Left kidney (tissue), 1 donor: ENCODE measurements at regions not wholly inside any gene's neighbourhood (a gene's known extent, or its start where the extent isn't known, plus 50 kb on each side); places are given as distances from the start of the nearest gene placed in this dataset.
"Not testable (repeated sequence)": the region's sequence is repeated elsewhere in the genome, so short reads cannot be mapped to it uniquely, and the experiment has no call there.

ENCODE experiments used
- DNase-seq: peaks from one replicate; pipeline ENCODE4 v3.0.0-alpha.2; 2013

DNA sequence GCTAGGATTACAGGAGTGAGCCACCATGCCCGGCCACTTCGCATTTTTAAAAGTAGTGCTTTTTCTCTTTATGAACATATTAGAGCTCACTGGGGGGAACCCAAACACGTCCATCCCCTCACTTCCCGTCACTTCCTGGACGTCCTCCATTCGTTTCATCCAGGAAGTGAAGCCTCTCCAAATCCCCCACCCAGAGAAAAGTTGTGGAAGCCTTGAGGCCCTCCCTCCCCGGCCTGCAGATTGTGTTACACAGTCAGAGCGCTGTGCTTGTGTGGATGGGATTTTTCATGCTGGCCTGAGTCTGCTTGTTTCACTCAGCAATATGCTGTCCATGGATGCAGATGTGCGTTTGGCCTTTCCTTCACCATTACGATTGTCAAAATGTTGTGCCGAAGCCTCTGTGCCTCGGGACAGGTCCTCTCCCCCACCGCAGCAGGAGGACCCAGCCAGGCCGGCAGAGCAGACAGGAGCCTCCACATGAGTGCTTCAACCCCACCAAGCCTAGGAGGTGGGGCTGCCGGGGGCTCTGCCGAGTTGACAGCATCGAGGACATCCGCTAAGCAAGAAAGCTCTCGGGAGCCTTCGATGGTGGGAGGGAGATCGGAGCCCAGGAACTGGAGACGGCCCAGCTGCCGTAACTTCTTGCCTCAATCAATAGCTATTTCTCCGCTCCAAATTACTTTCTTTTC is 121.6 kb upstream of the PPP1R26 start:
- no peak for DNase-seq

DNA sequence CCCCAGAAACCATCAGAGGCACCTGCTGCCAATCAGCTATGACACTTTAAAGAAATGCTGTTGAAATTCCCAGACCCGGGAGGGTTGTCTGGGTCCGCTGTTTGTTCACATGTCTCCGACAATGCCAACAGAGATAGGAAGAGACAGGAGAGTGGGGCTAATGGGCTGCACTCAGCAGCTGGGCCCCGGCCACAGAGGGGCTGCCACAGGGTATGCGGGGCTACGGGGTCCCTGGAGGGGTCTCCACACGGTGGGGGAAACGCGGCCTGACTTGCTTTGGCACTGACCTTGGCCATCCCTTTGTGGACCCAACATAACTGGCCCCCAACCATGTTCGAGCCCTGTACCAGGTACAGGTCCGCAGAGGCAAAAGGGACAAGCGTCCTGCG is 121.0 kb upstream of the PPP1R26 start:
- DNase-seq = no peak

DNA sequence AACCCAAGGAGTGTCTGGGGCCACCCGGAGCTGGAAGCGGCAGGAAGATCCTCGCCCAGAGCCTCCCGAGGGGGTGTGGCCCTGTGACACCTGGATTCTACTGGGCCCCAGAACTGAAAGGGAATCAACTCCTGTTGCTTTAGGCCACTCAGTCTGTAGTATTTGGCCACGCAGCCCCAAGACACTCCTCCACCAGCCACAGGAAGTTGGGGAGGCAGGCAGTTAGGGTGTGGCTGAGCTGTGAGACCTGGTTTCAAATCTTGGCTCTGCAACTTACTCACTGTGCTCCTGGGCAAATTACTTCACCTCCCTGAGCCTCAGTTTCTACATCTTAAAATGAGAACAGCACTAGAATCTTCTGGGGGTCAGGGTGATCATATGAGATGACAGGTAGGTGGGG is 119.8 kb upstream of the PPP1R26 start:
- DNase-seq = no peak

DNA sequence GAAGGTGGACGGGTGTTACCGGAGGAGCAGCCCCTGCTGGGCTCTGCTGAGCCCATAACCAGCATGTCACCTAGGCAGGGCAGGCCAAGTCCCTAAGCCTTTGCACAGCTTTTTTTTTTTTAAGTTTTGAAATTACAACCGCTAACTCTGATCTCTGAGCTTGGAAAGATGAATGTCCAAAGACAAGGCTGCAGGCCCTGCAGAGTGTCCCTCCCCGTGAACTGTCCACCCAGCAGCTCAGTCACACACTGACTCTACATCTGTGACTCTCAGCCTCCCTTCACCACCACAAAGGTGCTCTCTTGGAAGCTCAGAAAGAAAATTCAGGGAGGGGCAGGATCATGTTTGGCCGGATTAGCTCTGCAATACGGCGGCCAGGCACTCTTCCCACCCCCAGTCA is 119.0 kb upstream of the PPP1R26 start:
- DNase-seq = no peak

DNA sequence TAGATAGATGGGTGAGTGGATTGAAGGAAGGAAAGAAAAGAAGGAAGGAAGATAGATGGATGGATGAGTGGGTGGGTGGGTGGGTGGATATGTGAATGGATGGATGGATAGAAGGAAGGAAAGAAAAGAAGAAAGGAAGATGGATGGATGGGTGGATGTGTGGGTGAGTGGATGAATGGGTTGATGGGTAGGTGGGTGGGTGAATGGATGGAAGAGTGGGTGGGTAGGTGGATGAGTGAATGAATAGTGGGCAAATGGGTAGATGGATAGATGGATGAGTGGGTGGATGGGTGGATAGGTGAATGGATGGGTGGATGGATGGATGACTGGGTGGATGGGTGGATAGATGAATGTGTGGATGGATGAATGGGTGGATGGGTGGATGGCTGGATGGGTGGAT is 117.9 kb upstream of the PPP1R26 start:
- DNase-seq = not testable (repeated sequence)

DNA sequence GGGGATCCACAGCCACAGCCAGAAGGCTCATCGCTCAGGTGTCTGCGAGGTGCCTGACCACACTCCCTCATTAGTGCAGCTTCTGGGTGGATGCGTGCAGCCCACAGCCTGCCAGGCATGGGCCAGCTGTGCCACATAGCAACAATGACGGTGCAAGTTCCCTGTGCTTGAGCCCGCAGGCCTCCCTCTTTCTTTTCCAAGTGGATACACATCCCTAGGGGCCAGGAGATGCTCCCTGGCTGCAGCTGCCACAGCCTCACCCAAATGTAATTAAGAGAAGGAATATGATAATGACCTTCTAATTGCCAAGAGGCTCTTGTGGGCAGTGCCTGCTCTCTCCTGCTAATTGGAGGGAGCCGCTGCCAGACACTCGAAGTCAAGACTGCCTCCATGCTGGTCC is 116.0 kb upstream of the PPP1R26 start:
- DNase-seq = no peak

DNA sequence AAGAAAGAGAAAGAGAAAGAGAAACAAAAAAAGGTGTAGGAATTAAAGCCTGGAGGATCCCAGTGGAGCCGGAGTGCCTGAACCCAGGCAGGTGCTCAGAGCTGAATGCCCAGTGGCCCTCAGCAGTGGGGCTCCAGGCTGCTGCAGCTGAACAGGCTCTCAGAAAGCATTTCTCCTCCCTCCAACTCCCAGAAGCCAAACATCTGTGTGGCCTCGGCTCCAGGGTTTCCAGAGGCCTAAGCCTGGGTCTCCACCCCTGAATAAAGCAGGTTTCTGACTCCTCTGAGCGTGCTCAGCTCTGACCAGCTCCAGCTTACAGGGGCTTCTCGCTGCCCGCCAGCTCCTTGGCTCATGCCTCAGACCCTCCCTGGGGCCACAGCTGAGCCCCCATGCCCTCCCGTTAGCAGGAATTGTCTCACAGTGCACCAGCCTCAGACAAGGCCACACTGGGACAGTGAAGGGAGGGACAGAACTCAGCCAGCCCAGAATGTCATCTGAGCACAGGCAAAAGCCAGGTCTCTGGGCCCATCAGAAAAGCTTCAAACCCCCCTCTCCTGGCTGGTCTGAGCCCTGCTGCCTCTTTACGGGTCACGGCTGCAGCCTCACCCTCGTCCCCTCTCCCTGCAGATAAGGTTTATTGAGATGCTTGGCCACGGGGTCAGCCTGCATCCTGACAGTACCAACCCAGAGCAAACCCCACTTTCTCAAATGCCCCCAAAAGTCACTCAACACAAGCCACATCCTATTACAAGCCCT is 114.4 kb upstream of the PPP1R26 start:
- no peak for DNase-seq

DNA sequence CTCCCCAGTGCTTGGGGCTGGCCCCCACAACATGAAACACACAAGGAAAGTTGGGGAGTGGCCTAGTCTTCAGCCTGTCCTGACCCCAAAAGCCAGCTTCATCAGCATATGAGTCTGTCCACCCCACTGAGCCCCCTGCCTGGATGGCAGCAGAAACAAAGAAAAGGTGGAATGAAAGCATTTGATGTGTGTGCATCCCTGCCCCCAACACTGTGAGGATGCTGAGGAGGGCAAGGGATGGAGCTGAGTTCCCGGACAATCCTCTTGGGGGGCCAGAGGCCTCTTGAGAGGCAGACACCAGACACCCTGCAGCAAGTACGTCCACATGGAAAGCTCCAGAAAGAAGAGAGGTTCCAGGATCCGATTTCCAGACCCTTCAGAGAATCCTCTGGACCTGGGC is 113.5 kb upstream of the PPP1R26 start:
- DNase-seq = no peak

DNA sequence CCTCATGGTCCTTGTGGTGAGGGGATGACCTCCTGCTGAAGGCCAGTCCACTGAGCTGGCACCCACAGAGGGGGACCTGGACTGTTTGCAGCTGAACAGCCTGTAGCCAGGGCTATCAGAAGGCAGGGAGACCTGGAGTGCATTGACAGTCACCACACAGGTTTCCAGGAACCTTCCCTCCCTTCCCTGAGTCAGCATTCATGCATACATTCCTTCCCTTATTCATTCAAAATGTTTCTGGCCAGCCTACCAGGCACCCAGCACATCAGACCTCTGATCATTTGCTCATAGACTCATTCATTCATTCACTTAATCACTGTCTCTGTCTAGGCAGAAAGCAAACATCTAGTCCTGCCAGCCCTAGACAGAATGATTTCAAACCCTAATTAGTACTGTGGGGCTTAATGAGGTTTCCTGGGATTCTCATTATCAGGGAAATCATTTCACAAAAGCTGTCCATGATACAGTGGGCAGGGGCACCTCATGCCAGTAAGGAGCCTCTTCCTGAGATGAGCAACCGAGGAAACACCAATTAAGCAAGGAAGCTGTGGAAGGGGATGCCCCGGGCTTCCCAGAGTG is 110.1 kb upstream of the PPP1R26 start:
- DNase-seq = no peak

DNA sequence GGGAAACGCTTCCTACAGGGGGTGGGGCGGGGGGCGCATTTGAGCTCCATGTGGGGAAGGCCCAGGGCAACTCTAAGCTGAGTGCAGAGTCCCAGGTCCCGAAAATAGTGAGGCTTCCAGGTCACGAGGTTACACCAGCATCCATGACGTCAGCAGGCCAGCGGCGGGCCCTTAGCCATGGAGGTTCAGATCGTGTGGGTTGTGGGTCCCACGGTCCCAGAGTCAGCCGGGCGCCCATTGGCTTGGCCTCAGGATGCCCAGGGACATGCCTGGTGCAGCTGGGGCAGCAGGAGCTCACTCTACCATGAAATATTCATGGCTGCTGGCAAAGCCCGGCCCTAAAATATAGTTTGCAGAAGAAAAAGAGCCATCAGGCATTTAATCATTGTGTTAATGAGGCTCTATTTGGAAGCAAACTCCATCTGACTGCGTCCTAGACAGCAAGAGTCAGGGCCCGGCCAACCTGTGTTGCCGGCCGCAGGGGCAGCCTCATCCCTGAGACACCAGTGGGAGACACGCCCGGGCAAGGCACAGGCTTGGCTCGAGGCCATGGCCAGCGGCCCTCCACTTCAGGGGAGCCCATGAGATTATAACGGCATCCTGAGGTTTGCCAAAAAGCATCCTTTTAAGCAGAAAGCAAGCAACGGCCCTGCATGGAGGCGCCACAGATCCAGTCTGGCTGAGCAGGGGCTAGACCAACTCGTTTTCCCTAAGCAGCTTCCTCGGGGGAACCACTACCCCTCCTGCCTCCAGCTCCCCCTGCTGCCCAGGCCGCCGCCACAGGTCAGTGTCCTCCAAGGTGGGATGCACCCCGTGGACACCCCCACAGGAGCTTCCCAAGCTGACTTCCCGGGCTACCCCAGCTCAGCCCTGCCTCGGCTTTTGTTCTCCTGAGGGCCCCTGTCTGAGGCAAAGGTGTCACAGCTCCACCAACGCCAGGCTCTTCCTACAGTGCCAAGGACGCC is 108.9 kb upstream of the PPP1R26 start:
- no peak for DNase-seq

DNA sequence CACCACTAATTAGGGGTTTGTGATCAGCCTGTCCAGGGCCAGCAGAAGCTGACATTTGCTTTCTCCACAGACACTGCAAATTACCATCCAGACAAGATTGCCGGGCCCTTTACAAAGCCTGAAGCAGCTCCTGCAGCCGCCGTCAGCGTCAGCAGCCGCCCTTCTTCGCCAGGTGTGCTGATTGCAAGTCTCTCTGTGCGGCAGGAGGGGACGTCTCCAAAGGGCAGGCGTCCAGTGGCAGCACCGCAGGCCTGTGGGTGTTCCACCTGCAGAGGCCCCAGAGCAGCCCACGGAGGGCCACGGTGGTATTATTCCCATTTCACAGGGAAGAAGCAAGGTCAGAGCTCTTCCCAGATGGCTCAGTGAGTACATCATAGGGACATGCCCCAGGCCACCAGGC is 108.0 kb upstream of the PPP1R26 start:
- DNase-seq = no peak

DNA sequence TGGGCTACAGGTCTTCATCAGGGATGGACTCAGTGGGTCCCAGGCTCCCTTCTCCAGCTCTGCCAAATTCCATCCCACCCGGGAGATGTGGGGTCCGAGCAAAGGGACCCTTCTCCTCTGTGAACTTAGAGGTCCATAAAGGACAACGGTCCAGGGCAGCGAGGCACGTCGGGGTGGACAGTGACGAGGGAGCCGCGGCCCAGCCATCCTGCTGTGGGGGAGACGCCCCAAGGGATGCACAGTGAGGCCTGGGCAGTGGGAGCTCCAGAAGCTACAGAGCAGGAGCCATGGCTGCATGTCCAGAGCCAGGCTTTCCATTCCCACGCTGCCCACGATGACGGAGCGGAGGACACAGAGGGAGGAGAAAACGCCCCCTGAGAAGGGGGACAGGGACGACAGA is 107.5 kb upstream of the PPP1R26 start:
- no peak for DNase-seq

DNA sequence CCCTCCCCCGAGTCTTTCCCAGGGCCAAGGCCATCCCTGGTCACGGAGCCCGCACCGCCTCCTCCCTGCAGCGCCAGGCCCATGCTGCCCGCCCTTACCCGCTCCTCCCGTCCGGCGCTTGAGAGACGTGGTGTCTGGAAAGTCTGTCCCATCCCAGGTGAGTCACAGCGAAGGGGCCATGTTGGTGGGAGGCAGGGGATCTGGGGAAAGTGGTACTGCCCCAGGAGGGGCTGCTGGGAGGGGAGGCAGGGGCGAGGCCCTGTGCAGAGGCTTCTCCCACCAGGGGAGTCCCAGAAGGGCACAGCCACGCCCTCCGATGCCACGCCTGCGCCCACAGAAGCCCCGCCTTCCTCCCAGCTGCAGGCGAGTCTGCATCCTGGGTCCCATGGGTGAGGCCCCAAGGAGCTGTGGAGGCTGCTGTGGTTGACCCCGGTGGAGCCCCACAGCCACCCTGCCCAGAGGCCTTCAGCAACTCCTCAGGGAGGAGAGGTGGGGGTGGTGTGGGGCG is 107.0 kb upstream of the PPP1R26 start:
- DNase-seq = no peak

DNA sequence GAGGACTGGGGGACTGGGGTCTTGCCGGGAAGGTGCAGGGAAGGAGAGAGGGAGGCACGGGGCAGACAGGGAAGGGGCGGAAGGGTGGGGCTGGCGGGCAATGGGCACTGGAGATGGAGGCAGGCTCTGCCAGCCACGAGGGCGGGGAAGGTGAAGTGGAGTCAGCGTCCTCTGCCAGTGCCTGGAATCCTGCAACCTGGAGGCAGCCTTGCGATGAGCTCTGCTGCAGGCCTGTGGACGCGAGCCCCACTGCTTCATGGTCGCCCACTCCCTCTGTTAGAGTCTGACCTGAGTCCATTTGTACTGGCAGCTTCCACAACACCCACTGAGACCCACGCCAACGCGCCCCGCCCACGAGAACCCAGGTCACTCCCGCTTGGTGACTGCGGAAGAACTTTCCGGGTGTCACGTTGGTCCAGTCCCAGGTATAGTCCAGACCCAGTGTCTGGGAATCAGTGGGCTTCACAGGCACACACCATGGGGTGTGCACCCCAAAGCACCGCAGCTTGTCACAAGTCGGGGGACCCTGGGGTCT is 106.4 kb upstream of the PPP1R26 start:
- no peak for DNase-seq

DNA sequence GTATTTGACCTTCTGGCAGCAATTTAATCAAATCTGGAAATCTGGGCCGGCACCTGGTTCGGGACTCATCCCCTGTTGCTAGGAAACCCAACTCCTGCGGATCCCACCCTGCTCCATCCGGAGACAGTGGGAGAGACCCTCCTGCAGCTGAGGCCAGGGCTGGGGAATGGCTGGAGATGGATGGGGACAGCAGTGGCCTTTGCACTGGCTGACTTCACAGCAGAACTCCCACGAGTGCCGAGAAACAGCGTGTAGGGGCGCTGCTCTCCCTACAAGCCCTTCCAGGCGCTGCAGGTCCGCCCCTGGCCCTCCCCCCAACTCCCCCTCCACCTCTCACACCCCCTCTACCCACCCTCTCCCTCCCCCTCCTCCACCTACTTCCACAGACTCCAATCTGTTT is 105.8 kb upstream of the PPP1R26 start:
- DNase-seq = no peak

DNA sequence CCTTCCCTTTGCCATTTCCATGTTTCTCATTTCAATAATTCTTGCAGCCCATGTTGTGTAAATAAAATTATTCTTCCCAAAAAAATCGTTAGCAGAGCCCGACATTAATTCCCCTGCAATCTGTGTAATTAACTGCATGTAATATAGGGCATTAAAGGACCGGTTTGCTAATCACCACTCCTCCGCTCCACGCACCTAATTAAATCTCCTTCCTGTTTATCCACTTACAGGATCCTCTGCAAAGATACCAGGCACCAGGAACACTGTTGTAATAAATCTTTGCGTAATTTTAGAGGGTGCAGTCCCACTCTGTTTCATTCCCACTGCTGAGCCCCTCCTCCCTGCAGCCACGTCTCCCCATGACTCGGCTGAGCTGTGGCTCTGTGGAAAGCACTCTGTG is 105.0 kb upstream of the PPP1R26 start:
- DNase-seq = no peak

DNA sequence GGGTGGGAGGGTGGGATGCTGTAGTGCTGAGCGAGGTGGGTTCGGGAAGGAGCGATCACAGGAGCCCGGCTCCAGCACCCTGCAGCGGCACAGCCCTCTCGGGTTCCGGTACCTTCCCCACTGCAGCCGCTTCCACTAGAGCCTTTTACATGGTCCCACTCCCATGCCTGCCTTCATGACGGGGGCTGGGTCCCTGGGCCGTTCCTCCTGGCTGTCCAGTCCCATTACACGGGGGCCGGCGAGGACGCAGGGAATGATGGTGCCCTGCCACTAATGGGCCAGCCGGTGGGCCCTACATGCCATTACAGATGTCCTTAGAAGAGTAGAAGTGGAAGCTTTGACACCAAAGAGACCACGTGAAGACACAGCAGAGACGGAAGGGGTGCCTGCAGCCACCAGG is 104.6 kb upstream of the PPP1R26 start:
- no peak for DNase-seq

DNA sequence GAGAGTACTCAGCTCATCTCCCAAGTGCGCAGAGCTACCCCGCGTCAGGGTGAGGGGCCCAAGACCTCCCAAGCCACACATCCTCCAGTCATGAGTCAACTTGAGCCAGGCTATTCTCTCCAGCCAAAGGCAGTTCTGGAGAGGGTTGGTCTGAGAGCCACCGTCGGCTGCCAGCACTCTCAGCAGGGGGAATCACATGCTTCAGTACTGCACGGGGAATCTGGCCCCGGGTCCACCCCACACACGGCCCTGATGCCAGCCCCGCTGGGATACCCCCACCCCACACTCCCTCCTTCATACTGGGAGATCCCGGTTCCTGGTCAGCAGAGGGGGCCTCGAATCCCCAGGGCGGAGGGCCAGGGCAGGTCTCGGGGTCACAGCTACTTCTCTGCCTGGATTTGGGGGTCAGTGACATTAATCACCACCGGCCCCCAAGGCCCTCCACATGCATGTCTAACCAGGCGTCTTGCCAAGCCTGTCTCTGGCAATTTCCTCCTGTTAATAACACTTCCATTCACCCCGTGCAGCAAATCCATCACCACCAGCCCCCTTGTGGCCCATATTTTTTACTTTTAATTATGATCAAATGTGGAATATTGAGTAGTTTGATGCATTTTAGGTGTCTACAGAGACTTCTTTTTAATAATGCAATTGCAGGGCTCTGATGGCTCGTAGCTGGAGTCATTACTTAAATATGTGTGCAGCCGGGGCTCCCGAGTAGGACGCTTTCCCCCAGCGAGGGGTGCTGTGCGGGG is 102.9 kb upstream of the PPP1R26 start:
- no peak for DNase-seq

DNA sequence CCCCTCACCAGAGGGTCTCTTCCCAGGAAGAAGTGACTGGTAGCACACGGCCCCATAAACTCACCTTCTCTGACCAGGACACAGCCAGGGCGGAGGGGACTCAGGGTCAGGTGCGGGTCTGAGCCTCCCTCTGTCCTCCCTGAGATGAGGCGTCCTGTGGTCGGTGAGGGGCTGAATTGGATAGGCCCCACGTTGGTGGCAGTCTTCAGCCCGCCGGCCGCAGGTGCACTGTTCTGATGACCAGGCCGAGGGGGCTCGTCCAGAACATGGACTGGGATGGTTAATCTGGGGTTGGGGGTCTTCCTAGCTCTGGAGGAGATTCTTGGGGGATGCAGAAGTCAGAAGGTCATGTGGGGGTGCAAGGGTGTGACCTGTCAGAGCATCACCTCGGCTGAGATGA is 102.2 kb upstream of the PPP1R26 start:
- DNase-seq = no peak

DNA sequence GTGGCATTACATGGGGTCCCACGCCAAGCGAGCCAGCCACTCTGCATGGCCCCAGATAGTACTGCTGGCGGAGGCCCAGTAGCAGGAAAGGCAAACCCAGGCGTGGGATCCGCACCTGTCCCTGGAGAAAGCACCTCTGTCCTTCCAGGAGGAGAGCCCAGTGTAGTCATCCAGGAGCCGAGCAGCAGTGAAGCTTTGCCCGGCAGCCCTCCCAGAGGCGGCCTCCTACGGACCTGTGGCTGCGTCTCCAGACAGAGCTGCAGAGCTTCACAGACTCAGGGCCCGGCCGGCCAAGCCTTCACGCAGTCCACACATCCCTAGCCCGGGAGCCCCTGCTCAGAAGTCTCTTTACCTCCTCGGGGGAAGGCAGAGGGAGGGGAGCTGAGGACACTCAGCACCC is 100.8 kb upstream of the PPP1R26 start:
- no peak for DNase-seq

DNA sequence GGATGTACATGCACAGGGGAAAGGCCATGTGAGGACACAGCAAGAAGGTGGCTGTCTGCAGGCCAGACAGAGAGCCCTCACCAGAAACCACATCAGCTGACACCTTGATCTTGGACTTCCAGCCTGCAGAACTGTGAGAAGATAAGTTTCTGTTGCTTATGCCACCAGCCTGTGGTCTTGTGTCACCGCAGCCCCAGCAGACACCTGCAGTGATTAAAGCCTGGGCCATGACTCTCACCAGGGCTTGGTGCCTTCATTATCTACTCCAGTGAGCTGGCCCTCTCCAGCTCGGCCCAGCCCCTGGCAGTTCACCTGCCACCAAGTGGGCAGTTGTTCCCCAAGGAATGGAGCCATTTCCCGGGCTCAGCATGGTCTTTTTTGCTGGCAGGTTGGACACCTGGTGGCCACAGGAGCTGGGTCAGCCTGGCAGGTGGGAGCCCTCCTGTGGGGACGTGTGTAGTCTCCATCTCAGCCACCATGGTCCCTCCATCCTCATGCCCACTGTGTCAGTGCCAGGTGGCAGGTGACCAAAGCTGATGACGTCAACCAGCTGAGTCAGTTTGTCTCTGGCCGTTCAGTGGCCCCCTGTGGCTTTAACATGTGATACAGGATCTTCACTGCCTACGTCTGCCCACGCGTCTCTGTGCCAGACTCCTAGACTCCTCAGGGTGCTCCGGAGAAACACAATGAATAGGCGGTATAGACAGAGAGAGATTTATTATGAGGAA is 99.9 kb upstream of the PPP1R26 start:
- DNase-seq = no peak
